GM12865 (cell line): ENCODE measurements at regions not wholly inside any gene's neighbourhood (a gene's known extent, or its start where the extent isn't known, plus 50 kb on each side); places are given as distances from the start of the nearest gene placed in this dataset.

Experiments used
- DNase-seq: peaks from one replicate; pipeline ENCODE4 v3.0.0; 2010; ENCODE audit warnings: low read depth
- H3K4me3 ChIP-seq: 2 replicates; pipeline ENCODE4 v1.5.1; 2011; ENCODE audit warnings: mild to moderate bottlenecking, low read depth, low read length, control low read depth
- CTCF ChIP-seq: IDR thresholded peaks from 2 replicates; pipeline ENCODE4 v1.5.1; 2011; ENCODE audit warnings: low read length, control low read depth, low read depth, inconsistent platforms; ENCODE audit not compliant: insufficient read depth; ENCODE audit errors: missing control alignments

DNA sequence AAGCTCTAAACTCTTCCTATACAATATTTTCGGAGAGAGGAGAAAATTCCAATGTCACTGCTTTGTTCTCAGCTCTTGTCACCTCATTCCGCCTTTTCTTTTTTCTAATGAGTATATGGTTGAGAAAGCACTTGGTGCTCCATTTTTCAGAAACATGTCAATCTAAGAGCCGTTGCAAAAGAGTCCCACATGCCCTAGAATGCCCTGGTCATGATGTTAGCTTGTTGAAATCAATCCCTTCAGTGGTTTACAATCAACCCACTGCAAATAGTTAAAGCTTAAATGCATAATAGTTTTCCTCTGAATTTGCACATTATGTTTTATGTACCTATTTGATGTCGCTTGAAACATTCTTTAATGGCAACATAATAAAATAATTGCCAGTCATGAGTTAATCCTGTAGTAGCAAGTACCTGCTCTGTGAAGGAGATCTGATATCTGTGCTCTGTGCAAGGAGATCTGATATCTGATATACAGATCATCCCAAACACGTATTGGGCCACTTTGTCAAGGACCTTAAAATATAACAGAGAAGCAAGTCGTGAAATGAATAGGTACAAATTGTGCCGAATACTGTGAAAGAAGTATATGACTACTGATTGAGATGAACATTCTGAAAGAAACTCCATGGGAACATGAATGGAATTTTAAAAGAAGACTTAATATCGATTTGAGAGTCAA lies 1633.5 kb downstream of the SUCLG1 start:
- no peak for TF ChIP-seq CTCF
- no peak for DNase-seq
- no peak overlapping the region for H3K4me3 ChIP-seq

- DNase-seq = no peak
- no peak for TF ChIP-seq CTCF
- H3K4me3 ChIP-seq = no peak overlapping the region
These were observed 1635.2 kb downstream of the SUCLG1 start for GRCh38 chr2:82823892-82824291.

DNA sequence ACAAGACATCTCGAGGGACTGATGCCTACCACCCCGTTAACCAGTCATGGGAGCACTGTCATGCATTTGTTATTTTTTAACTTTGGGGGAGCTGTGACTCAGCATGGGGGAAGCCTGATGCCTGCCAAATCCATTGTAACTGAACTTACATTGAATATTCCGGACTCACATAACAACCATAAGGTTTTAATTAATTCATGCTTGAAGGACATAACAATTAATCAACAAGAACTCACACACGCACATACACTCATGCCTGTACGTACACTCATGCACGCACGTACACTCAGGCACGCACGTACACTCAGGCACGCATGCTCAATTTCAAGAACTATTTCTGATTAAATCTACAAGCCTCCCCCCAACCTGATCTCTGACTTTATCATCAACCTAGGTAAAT lies 1639.1 kb downstream of the SUCLG1 start:
- no peak for TF ChIP-seq CTCF
- no peak for DNase-seq
- no peak overlapping the region for H3K4me3 ChIP-seq

DNA sequence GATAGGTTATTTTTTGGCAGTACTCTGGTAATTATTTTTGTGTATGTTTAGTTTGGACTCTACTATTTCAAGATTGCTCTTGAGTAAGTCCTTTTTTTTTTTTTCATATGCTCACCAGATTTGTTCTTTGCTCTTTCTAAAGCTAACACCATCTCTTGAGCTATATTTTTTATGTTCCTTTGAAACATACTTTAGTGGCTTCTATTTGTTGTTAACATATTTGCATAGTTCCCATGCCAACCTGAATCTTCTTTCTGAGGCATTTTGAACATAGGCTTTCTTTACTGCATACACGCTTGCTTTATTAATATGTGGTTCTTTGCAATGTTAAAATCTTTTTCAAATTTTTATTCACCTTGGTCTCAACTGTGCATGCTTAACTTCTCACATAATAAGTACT lies 1644.9 kb downstream of the SUCLG1 start:
- TF ChIP-seq CTCF = no peak
- no peak for DNase-seq
- no peak overlapping the region for H3K4me3 ChIP-seq

DNA sequence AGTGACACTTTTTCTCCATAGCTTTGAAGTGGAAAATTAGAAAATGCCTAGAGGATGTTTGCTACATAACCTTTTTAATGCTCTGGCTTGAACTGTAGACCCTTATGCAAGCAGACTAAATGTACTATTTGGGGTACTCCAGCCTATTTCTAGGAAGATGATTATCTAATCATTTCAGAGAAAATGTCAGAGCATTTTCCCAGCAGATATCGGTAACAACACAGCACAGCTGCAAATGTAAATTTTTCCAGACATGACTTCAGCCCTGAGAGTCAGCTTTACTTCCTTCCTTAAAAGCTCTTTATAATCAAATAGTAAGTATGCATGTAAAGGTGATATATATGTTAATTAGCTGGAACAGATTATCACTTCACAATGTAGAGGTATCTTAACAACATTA lies 1647.1 kb downstream of the SUCLG1 start:
- TF ChIP-seq CTCF = no peak
- no peak for DNase-seq

GRCh38 chr2:82803307-82803706 lies 1655.8 kb downstream of the SUCLG1 start:
- TF ChIP-seq CTCF = no peak
- no peak for DNase-seq
- H3K4me3 ChIP-seq = no peak overlapping the region

More for the DNA sequence above, 1647.1 kb downstream of the SUCLG1 start:
- H3K4me3 ChIP-seq = no peak overlapping the region

- no peak for DNase-seq
- no peak for TF ChIP-seq CTCF
- no peak overlapping the region for H3K4me3 ChIP-seq
These were observed 1661.6 kb downstream of the SUCLG1 start for GRCh38 chr2:82797469-82797868.
